ENCODE measurements at regions not wholly inside any gene's neighbourhood (a gene's known extent, or its start where the extent isn't known, plus 50 kb on each side); places are given as distances from the start of the nearest gene placed in this dataset.
A peak's percentile ranks its signal among the peaks of the same experiment; 100 is the strongest.

- 72 to 91% methylated on average over 4 of the region's 4 CpGs for WGBS, 2 donors
- peaks cover 0 to 1% (median 0%) of the 10 kb centered on the region in 4 donors for H3K36me3 ChIP-seq (ENCODE audit: control insufficient read depth in 4 of 4, insufficient read depth in 4 of 4, low read length in 4 of 4)
- no peak for DNase-seq
- no peaks in the 10 kb centered on the region for H3K9me3 ChIP-seq (ENCODE audit: control insufficient read depth in 4 of 4, insufficient read depth in 3 of 4, low read length in 3 of 4)
- no peak for ATAC-seq (ENCODE audit: insufficient read depth, low FRiP score)
- TF ChIP-seq, protein P1, sequence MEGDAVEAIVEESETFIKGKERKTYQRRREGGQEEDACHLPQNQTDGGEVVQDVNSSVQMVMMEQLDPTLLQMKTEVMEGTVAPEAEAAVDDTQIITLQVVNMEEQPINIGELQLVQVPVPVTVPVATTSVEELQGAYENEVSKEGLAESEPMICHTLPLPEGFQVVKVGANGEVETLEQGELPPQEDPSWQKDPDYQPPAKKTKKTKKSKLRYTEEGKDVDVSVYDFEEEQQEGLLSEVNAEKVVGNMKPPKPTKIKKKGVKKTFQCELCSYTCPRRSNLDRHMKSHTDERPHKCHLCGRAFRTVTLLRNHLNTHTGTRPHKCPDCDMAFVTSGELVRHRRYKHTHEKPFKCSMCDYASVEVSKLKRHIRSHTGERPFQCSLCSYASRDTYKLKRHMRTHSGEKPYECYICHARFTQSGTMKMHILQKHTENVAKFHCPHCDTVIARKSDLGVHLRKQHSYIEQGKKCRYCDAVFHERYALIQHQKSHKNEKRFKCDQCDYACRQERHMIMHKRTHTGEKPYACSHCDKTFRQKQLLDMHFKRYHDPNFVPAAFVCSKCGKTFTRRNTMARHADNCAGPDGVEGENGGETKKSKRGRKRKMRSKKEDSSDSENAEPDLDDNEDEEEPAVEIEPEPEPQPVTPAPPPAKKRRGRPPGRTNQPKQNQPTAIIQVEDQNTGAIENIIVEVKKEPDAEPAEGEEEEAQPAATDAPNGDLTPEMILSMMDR (IDR thresholded peaks at IDR 0.05; ENCODE audit: control extremely low read depth, extremely low read depth), result no peak
- H3K27ac ChIP-seq (ENCODE audit: low read depth in 1 of 2, low read length in 1 of 2), result no peak overlapping the region
- no peak overlapping the region for H3K4me3 ChIP-seq
- no peak overlapping the region for H3K9ac ChIP-seq (ENCODE audit: insufficient read depth in 1 of 2, low read length in 2 of 2)
- no peaks in the 10 kb centered on the region for H3K27me3 ChIP-seq (ENCODE audit: control insufficient read depth in 3 of 3, insufficient read depth in 3 of 3, low read length in 2 of 3)
- H3K4me1 ChIP-seq (ENCODE audit: control insufficient read depth in 5 of 5, insufficient read depth in 5 of 5, low read length in 5 of 5), result peaks cover 3 to 26% (median 5%) of the 10 kb centered on the region in 5 donors
These were observed 457.6 kb upstream of the RGS6 start for GRCh38 chr14:71474301-71475265.

DNA sequence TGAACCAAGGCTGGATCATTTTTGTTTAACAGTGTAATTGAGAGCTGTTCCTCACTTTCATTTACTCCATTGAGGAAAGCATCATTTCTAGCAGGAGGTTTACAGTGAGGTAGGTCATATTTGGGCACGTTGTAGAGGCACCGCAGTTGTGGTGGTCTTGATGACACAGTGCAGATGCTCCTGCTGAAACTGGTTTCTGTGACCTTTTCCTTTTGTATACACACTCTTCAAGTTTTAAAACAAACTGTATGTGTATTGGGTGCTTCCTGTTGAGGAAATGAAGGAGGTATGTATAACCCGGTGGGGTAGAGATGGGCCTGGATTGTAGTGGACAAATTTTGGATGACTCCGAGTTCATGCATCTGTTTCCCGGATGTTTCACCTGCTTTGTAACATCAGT is 456.3 kb upstream of the RGS6 start:
- Histone ChIP-seq H3K4me3 (no peak overlapping the region), H3K27ac (ENCODE audit: low read depth in 1 of 2, low read length in 1 of 2) (no peak overlapping the region), H3K27me3 (ENCODE audit: control insufficient read depth in 3 of 3, insufficient read depth in 3 of 3, low read length in 2 of 3) (no peaks in the 10 kb centered on the region), H3K4me1 (ENCODE audit: control insufficient read depth in 5 of 5, insufficient read depth in 5 of 5, low read length in 5 of 5) (peaks cover 4 to 26% (median 5%) of the 10 kb centered on the region in 5 donors), H3K36me3 (ENCODE audit: control insufficient read depth in 4 of 4, insufficient read depth in 4 of 4, low read length in 4 of 4) (no peaks in the 10 kb centered on the region), H3K9me3 (ENCODE audit: control insufficient read depth in 4 of 4, insufficient read depth in 3 of 4, low read length in 3 of 4) (no peaks in the 10 kb centered on the region), H3K9ac (ENCODE audit: insufficient read depth in 1 of 2, low read length in 2 of 2) (no peak overlapping the region)
- no peak for DNase-seq
- ATAC-seq (ENCODE audit: insufficient read depth, low FRiP score), result no peak
- TF ChIP-seq, protein P1 (IDR thresholded peaks at IDR 0.05; ENCODE audit: control extremely low read depth, extremely low read depth), result no peak
- 61 to 79% methylated on average over 5 of the region's 5 CpGs for WGBS, 2 donors

DNA sequence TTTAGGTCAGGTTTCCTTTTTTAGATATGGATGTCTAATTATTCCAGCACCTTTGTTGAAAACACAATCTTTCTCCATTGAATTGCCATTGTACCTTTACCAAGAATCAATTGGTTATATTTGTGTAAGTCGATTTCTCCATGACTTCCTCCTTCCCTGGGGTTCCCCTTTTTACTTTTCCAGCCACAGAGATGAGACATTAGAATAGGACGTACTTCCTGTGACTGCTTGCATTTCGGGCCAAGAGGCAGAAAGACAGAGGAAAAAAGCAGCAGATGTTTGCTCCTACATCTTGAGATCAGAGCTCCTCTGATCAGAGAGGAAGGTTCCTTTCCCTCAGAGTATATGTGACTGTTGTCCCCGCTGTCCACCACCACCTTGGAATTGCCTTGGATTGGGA is 453.7 kb upstream of the RGS6 start:
- no peaks in the 10 kb centered on the region for H3K27me3 ChIP-seq (ENCODE audit: control insufficient read depth in 3 of 3, insufficient read depth in 3 of 3, low read length in 2 of 3)
- H3K9ac ChIP-seq (ENCODE audit: insufficient read depth in 1 of 2, low read length in 2 of 2), result no peak overlapping the region
- TF ChIP-seq, protein P1 (IDR thresholded peaks at IDR 0.05; ENCODE audit: control extremely low read depth, extremely low read depth), result no peak
- ATAC-seq (ENCODE audit: insufficient read depth, low FRiP score) (no peak), DNase-seq (no peak)
- no peak overlapping the region for H3K4me3 ChIP-seq
- peaks cover 4 to 40% (median 5%) of the 10 kb centered on the region in 5 donors for H3K4me1 ChIP-seq (ENCODE audit: control insufficient read depth in 5 of 5, insufficient read depth in 5 of 5, low read length in 5 of 5)
- H3K27ac ChIP-seq (ENCODE audit: low read depth in 1 of 2, low read length in 1 of 2), result peak overlapping the region in 1 of 2 donors; percentile 46
- no peaks in the 10 kb centered on the region for H3K9me3 ChIP-seq (ENCODE audit: control insufficient read depth in 4 of 4, insufficient read depth in 3 of 4, low read length in 3 of 4)
- H3K36me3 ChIP-seq (ENCODE audit: control insufficient read depth in 4 of 4, insufficient read depth in 4 of 4, low read length in 4 of 4), result no peaks in the 10 kb centered on the region
- WGBS, 2 donors, result 27 to 47% methylated on average over 4 of the region's 4 CpGs

All from lung (tissue), 11 donors.